IMR-90 (cell line): ENCODE measurements at regions not wholly inside any gene's neighbourhood (a gene's known extent, or its start where the extent isn't known, plus 50 kb on each side); places are given as distances from the start of the nearest gene placed in this dataset.

Source experiments
- POLR2A ChIP-seq: IDR thresholded peaks from 2 replicates; pipeline ENCODE4 v1.6.1; 2012; ENCODE audit warnings: mild to moderate bottlenecking, low read depth, low read length
- SMC3 ChIP-seq: fragments of 150-350 bp; IDR thresholded peaks from 2 replicates; pipeline ENCODE4 v1.6.1; 2016; ENCODE audit warnings: low read depth, mild to moderate bottlenecking, antibody characterized with exemption, low read length, moderate library complexity
- TF ChIP-seq, protein P1 (sequence below): conservative IDR thresholded peaks from 2 replicates; pipeline ENCODE4 v1.5.1; 2012; ENCODE audit warnings: mild to moderate bottlenecking, low read depth, low read length, improper control_type of control experiment

DNA sequence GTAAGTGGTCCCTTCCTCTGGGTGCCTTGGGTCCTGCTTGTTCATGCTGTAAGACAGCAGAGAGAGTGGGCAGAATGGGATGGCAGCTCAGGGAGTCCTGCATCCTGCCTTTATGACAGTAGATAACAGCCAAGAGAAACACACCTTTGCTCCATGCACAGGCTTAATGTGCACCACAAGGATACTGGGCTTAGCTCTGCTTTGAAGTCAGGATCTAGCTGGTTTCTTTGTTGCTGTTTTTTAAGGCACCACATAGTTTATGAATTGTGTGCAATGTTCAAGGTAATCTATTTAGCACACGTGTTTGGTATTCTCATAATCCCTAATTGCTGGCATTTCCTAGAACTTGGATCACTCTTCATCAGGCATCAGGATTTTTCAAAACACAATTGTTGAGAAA lies 239.5 kb upstream of the DCN start:
- TF ChIP-seq, protein P1, sequence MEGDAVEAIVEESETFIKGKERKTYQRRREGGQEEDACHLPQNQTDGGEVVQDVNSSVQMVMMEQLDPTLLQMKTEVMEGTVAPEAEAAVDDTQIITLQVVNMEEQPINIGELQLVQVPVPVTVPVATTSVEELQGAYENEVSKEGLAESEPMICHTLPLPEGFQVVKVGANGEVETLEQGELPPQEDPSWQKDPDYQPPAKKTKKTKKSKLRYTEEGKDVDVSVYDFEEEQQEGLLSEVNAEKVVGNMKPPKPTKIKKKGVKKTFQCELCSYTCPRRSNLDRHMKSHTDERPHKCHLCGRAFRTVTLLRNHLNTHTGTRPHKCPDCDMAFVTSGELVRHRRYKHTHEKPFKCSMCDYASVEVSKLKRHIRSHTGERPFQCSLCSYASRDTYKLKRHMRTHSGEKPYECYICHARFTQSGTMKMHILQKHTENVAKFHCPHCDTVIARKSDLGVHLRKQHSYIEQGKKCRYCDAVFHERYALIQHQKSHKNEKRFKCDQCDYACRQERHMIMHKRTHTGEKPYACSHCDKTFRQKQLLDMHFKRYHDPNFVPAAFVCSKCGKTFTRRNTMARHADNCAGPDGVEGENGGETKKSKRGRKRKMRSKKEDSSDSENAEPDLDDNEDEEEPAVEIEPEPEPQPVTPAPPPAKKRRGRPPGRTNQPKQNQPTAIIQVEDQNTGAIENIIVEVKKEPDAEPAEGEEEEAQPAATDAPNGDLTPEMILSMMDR: no peak
- no peak for TF ChIP-seq POLR2A
- TF ChIP-seq SMC3: no peak
